GM21423 (cell line): ENCODE measurements at regions not wholly inside any gene's neighbourhood (a gene's known extent, or its start where the extent isn't known, plus 50 kb on each side); places are given as distances from the start of the nearest gene placed in this dataset.
A peak's percentile ranks its signal among the peaks of the same experiment; 100 is the strongest.
"Not testable (repeated sequence)": the region's sequence is repeated elsewhere in the genome, so short reads cannot be mapped to it uniquely, and the experiment has no call there.

Experiments
- ATAC-seq: cut with Tn5 transposase; IDR thresholded peaks from one replicate; pipeline ENCODE4 v1.9.1; 2021; ENCODE audit warnings: mild to moderate bottlenecking, moderate library complexity; ENCODE audit not compliant: unreplicated experiment

GRCh38 chr15:66864086-66864830, 162.2 kb downstream of the SMAD6 start:
- ATAC-seq, result no peak

GRCh38 chr15:66864871-66865281, 162.8 kb downstream of the SMAD6 start:
- no peak for ATAC-seq

GRCh38 chr15:66865622-66866611, 163.9 kb downstream of the SMAD6 start:
- peak; percentile 77 for ATAC-seq

- ATAC-seq, result no peak
Measured at GRCh38 chr15:66866656-66867055, 164.6 kb downstream of the SMAD6 start.

- ATAC-seq, result no peak
Measured at GRCh38 chr15:66868918-66869317, 166.9 kb downstream of the SMAD6 start.

- ATAC-seq, result no peak
Measured at GRCh38 chr15:66870880-66871388, 168.9 kb downstream of the SMAD6 start.

- no peak for ATAC-seq
Measured at GRCh38 chr15:66872405-66872804, 170.4 kb downstream of the SMAD6 start.

- ATAC-seq, result not testable (repeated sequence)
Measured at GRCh38 chr15:66873331-66873730, 171.3 kb downstream of the SMAD6 start.

- ATAC-seq, result no peak
Measured at GRCh38 chr15:66873856-66874255, 171.8 kb downstream of the SMAD6 start.

- no peak for ATAC-seq
Measured at GRCh38 chr15:66875588-66876420, 173.8 kb downstream of the SMAD6 start.

GRCh38 chr15:66876421-66876730, 174.3 kb downstream of the SMAD6 start:
- no peak for ATAC-seq

- ATAC-seq, result no peak
Measured at GRCh38 chr15:66876731-66877476, 174.9 kb downstream of the SMAD6 start.

- no peak for ATAC-seq
Measured at GRCh38 chr15:66877477-66878271, 175.6 kb downstream of the SMAD6 start.

GRCh38 chr15:66878761-66879160, 176.7 kb downstream of the SMAD6 start:
- no peak for ATAC-seq

GRCh38 chr15:66879531-66880368, 177.7 kb downstream of the SMAD6 start:
- ATAC-seq, result no peak

GRCh38 chr15:66880380-66881155, 178.5 kb downstream of the SMAD6 start:
- ATAC-seq, result no peak

GRCh38 chr15:66881173-66881905, 179.3 kb downstream of the SMAD6 start:
- ATAC-seq, result no peak
